GM21447 (cell line): ENCODE measurements at regions not wholly inside any gene's neighbourhood (a gene's known extent, or its start where the extent isn't known, plus 50 kb on each side); places are given as distances from the start of the nearest gene placed in this dataset.

Experiments used
- ATAC-seq: cut with Tn5 transposase; IDR thresholded peaks from one replicate; pipeline ENCODE4 v1.9.1; 2021; ENCODE audit not compliant: unreplicated experiment

GRCh38 chr3:31369637-31370379 is 162.9 kb upstream of the STT3B start:
- no peak for ATAC-seq

GRCh38 chr3:31370380-31370666 is 162.4 kb upstream of the STT3B start:
- ATAC-seq, result no peak

GRCh38 chr3:31370681-31371080 is 162.0 kb upstream of the STT3B start:
- ATAC-seq, result no peak

- no peak for ATAC-seq
These were observed 161.1 kb upstream of the STT3B start for GRCh38 chr3:31371484-31372177.

GRCh38 chr3:31373681-31374080 is 159.0 kb upstream of the STT3B start:
- no peak for ATAC-seq

- ATAC-seq, result no peak
These were observed 155.6 kb upstream of the STT3B start for GRCh38 chr3:31377045-31377642.

- no peak for ATAC-seq
These were observed 154.5 kb upstream of the STT3B start for GRCh38 chr3:31378231-31378630.

GRCh38 chr3:31379598-31379997 is 153.1 kb upstream of the STT3B start:
- ATAC-seq, result no peak

GRCh38 chr3:31382856-31383255 is 149.9 kb upstream of the STT3B start:
- ATAC-seq, result no peak

- ATAC-seq, result no peak
These were observed 148.6 kb upstream of the STT3B start for GRCh38 chr3:31384117-31384516.

- ATAC-seq, result no peak
These were observed 142.8 kb upstream of the STT3B start for GRCh38 chr3:31389939-31390338.

GRCh38 chr3:31390466-31390865 is 142.3 kb upstream of the STT3B start:
- no peak for ATAC-seq

GRCh38 chr3:31391150-31391549 is 141.6 kb upstream of the STT3B start:
- ATAC-seq, result no peak

- ATAC-seq, result no peak
These were observed 140.2 kb upstream of the STT3B start for GRCh38 chr3:31392568-31392967.

GRCh38 chr3:31399271-31399670 is 133.5 kb upstream of the STT3B start:
- ATAC-seq, result no peak

GRCh38 chr3:31402117-31402516 is 130.6 kb upstream of the STT3B start:
- ATAC-seq, result no peak

GRCh38 chr3:31403197-31403596 is 129.5 kb upstream of the STT3B start:
- no peak for ATAC-seq

- no peak for ATAC-seq
These were observed 127.9 kb upstream of the STT3B start for GRCh38 chr3:31404871-31405270.

GRCh38 chr3:31405515-31405914 is 127.2 kb upstream of the STT3B start:
- ATAC-seq, result no peak

- ATAC-seq, result no peak
These were observed 125.8 kb upstream of the STT3B start for GRCh38 chr3:31406896-31407295.

- no peak for ATAC-seq
These were observed 125.1 kb upstream of the STT3B start for GRCh38 chr3:31407665-31408064.

GRCh38 chr3:31408720-31409119 is 124.0 kb upstream of the STT3B start:
- no peak for ATAC-seq
